ENCODE measurements at regions not wholly inside any gene's neighbourhood (a gene's known extent, or its start where the extent isn't known, plus 50 kb on each side); places are given as distances from the start of the nearest gene placed in this dataset.

DNA sequence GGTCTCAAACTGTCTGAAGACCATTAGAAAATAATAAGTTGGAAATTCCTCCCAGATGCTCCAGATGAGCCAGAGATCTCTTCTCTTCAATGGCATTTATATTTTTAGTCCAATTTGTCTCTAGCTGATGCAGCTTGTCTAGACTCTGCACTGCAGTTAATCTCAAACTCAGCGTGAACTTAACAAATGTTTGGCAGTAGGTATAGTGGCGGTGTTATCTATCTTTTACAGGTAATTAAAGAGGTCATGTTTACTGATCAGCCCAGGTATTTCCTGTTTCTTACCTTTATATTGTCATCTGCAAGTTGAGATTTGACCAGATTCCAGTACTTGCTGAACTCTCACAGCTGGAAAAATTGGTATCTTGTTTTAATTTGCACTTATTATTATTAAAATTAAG lies 1024.5 kb upstream of the ADGRL2 start:
- no peak overlapping the region for H3K4me3 ChIP-seq
- H3K27me3 ChIP-seq (replicated peaks in 1 of 7), result no peaks in the 10 kb centered on the region
- no peaks in the 10 kb centered on the region for H3K4me1 ChIP-seq
- no peak for DNase-seq
- intact Hi-C loops (cut with DNase I; ENCODE audit: low total_unique reads), result no loop called here
- H3K9me3 ChIP-seq, result peaks cover 0 to 11% (median 0%) of the 10 kb centered on the region in 8 donors
- 72 to 90% (median 86%) methylated on average over 2 of the region's 2 CpGs for WGBS, 5 donors
- no peak overlapping the region for H3K27ac ChIP-seq
- TF ChIP-seq, protein P1, sequence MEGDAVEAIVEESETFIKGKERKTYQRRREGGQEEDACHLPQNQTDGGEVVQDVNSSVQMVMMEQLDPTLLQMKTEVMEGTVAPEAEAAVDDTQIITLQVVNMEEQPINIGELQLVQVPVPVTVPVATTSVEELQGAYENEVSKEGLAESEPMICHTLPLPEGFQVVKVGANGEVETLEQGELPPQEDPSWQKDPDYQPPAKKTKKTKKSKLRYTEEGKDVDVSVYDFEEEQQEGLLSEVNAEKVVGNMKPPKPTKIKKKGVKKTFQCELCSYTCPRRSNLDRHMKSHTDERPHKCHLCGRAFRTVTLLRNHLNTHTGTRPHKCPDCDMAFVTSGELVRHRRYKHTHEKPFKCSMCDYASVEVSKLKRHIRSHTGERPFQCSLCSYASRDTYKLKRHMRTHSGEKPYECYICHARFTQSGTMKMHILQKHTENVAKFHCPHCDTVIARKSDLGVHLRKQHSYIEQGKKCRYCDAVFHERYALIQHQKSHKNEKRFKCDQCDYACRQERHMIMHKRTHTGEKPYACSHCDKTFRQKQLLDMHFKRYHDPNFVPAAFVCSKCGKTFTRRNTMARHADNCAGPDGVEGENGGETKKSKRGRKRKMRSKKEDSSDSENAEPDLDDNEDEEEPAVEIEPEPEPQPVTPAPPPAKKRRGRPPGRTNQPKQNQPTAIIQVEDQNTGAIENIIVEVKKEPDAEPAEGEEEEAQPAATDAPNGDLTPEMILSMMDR (IDR thresholded peaks at IDR 0.05 in 8 of 11, conservative IDR thresholded peaks at IDR 0.05 in 3 of 11), result no peak
- TF ChIP-seq POLR2A (IDR thresholded peaks at IDR 0.05) (no peak), POLR2AphosphoS5 (IDR thresholded peaks at IDR 0.05) (no peak)
- H3K36me3 ChIP-seq, result no peaks in the 10 kb centered on the region

- H3K4me3 ChIP-seq, result no peak overlapping the region
- DNase-seq, result no peak
- no peaks in the 10 kb centered on the region for H3K9me3 ChIP-seq
- H3K27me3 ChIP-seq (replicated peaks in 1 of 7), result no peaks in the 10 kb centered on the region
- no peaks in the 10 kb centered on the region for H3K4me1 ChIP-seq
- 63 to 76% (median 73%) methylated on average over 3 of the region's 3 CpGs for WGBS, 5 donors
- no peaks in the 10 kb centered on the region for H3K36me3 ChIP-seq
- intact Hi-C loops (cut with DNase I; ENCODE audit: low total_unique reads), result no loop called here
- H3K27ac ChIP-seq, result no peak overlapping the region
- TF ChIP-seq, protein P1 (IDR thresholded peaks at IDR 0.05 in 8 of 11, conservative IDR thresholded peaks at IDR 0.05 in 3 of 11), result no peak
- TF ChIP-seq POLR2AphosphoS5 (IDR thresholded peaks at IDR 0.05) (no peak), POLR2A (IDR thresholded peaks at IDR 0.05) (no peak)
These were observed 1031.5 kb upstream of the ADGRL2 start for GRCh38 chr1:80769208-80769750.

DNA sequence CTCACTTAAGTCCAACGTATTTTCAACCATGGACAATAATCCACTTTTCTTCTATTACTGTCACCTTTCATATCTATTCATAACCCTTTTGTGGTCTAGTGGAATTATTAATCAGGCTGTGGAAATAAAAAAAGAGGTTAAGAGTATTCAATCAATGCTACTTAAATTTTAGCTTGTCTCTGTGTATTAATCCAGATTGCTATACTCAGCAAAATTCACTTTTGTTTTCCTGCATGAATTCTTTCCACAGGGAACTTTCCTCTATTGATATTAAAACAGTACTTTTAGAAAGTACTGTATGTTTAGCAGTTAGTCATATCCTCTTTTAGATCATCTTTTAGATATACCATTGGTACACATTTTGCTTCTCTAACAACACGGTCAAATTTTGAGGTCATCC lies 1033.0 kb upstream of the ADGRL2 start:
- Histone ChIP-seq H3K4me3 (no peak overlapping the region), H3K4me1 (no peaks in the 10 kb centered on the region), H3K27ac (no peak overlapping the region), H3K9me3 (no peaks in the 10 kb centered on the region), H3K36me3 (no peaks in the 10 kb centered on the region), H3K27me3 (replicated peaks in 1 of 7) (no peaks in the 10 kb centered on the region)
- no peak for DNase-seq
- TF ChIP-seq POLR2A (IDR thresholded peaks at IDR 0.05) (no peak), POLR2AphosphoS5 (IDR thresholded peaks at IDR 0.05) (no peak)
- TF ChIP-seq, protein P1 (IDR thresholded peaks at IDR 0.05 in 8 of 11, conservative IDR thresholded peaks at IDR 0.05 in 3 of 11), result no peak
- intact Hi-C loops (cut with DNase I; ENCODE audit: low total_unique reads), result no loop called here
- 70 to 83% (median 80%) methylated on average over 2 of the region's 2 CpGs for WGBS, 5 donors

GRCh38 chr1:80759354-80759753 lies 1041.4 kb upstream of the ADGRL2 start:
- no peak for DNase-seq
- no peaks in the 10 kb centered on the region for H3K27me3 ChIP-seq (replicated peaks in 1 of 7)
- H3K4me3 ChIP-seq, result no peak overlapping the region
- WGBS, 5 donors, result 83 to 100% (median 94%) methylated on average over 1 of the region's 1 CpG
- TF ChIP-seq POLR2AphosphoS5 (IDR thresholded peaks at IDR 0.05) (no peak), POLR2A (IDR thresholded peaks at IDR 0.05) (no peak)
- TF ChIP-seq, protein P1 (IDR thresholded peaks at IDR 0.05 in 8 of 11, conservative IDR thresholded peaks at IDR 0.05 in 3 of 11), result no peak
- peaks cover 0 to 7% (median 0%) of the 10 kb centered on the region in 8 donors for H3K9me3 ChIP-seq
- H3K4me1 ChIP-seq, result no peaks in the 10 kb centered on the region
- no peaks in the 10 kb centered on the region for H3K36me3 ChIP-seq
- intact Hi-C loops (cut with DNase I; ENCODE audit: low total_unique reads), result no loop called here
- no peak overlapping the region for H3K27ac ChIP-seq
